Liver (tissue), 8 donors: ENCODE measurements at regions not wholly inside any gene's neighbourhood (a gene's known extent, or its start where the extent isn't known, plus 50 kb on each side); places are given as distances from the start of the nearest gene placed in this dataset.

Experiments
- DNase-seq: peaks from one replicate; pipeline ENCODE4 v3.0.0-alpha.2; 2017; ENCODE audit warnings: low spot score
- H3K27ac ChIP-seq, 2 donors: one replicate each; pipeline ENCODE4 v1.7.0; 2013; ENCODE audit warnings: inconsistent platforms in 2 of 2, low read length in 2 of 2, control low read depth in 1 of 2, low read depth in 1 of 2, mild to moderate bottlenecking in 1 of 2
- H3K27me3 ChIP-seq, 4 donors: one replicate each; pipeline versions ENCODE4 v1.6.1 to v1.7.0; 2013; ENCODE audit warnings: low read length in 3 of 4, inconsistent platforms in 1 of 4, mild to moderate bottlenecking in 1 of 4, moderate library complexity in 1 of 4; ENCODE audit not compliant: control insufficient read depth in 4 of 4, insufficient read depth in 4 of 4
- H3K36me3 ChIP-seq, 4 donors: one replicate each; pipeline versions ENCODE4 v1.6.1 to v1.7.0; 2013; ENCODE audit warnings: low read length in 3 of 4, mild to moderate bottlenecking in 3 of 4, low read depth in 1 of 4, moderate library complexity in 1 of 4; ENCODE audit not compliant: control insufficient read depth in 4 of 4, insufficient read depth in 3 of 4
- H3K4me1 ChIP-seq, 4 donors: one replicate each; pipeline versions ENCODE4 v1.6.1 to v1.7.0; 2013; ENCODE audit warnings: low read length in 3 of 4, mild to moderate bottlenecking in 3 of 4, moderate library complexity in 1 of 4; ENCODE audit not compliant: control insufficient read depth in 4 of 4, insufficient read depth in 4 of 4
- H3K4me3 ChIP-seq, 3 donors: one replicate each; pipeline versions ENCODE4 v1.6.1 to v1.7.0; 2013; ENCODE audit warnings: low read length in 3 of 3, control low read depth in 1 of 3, low read depth in 1 of 3, mild to moderate bottlenecking in 1 of 3
- H3K9ac ChIP-seq, 2 donors: one replicate each; pipeline ENCODE4 v1.7.0; 2013; ENCODE audit warnings: low read length in 2 of 2, mild to moderate bottlenecking in 2 of 2, moderate library complexity in 2 of 2, control low read depth in 1 of 2, low read depth in 1 of 2
- H3K9me3 ChIP-seq, 4 donors: one replicate each; pipeline versions ENCODE4 v1.6.1 to v1.7.0; 2013; ENCODE audit warnings: low read length in 3 of 4; ENCODE audit not compliant: control insufficient read depth in 4 of 4
- EGR1 ChIP-seq, 2 donors: IDR thresholded peaks; 2 replicates each; pipeline ENCODE4 v1.6.1; 2016 to 2018; ENCODE audit warnings: antibody characterized with exemption in 2 of 2, low read depth in 2 of 2
- FOXA1 ChIP-seq: IDR thresholded peaks from 2 replicates; pipeline ENCODE4 v1.6.1; 2016; ENCODE audit warnings: antibody characterized with exemption
- FOXA2 ChIP-seq: IDR thresholded peaks from 2 replicates; pipeline ENCODE4 v1.6.1; 2016; ENCODE audit warnings: antibody characterized with exemption
- GABPA ChIP-seq, 2 donors: IDR thresholded peaks in 1 of 2; conservative IDR thresholded peaks in 1 of 2; 2 replicates each; pipeline ENCODE4 v1.6.1; 2016; ENCODE audit warnings: antibody characterized with exemption in 2 of 2, mild to moderate bottlenecking in 1 of 2, moderate library complexity in 1 of 2
- HNF4A ChIP-seq, 2 donors: conservative IDR thresholded peaks; 2 replicates each; pipeline ENCODE4 v1.6.1; 2016; ENCODE audit warnings: antibody characterized with exemption in 2 of 2, mild to moderate bottlenecking in 2 of 2
- HNF4G ChIP-seq: IDR thresholded peaks from 2 replicates; pipeline ENCODE4 v1.6.1; 2016; ENCODE audit warnings: antibody characterized with exemption
- JUND ChIP-seq, 2 donors: IDR thresholded peaks; 2 replicates each; pipeline ENCODE4 v1.6.1; 2016; ENCODE audit warnings: antibody characterized with exemption in 2 of 2
- NR2F2 ChIP-seq: IDR thresholded peaks from 2 replicates; pipeline ENCODE4 v1.6.1; 2016; ENCODE audit warnings: antibody characterized with exemption
- RXRA ChIP-seq, 2 donors: IDR thresholded peaks; 2 replicates each; pipeline ENCODE4 v1.6.1; 2017 to 2018; ENCODE audit warnings: antibody characterized with exemption in 2 of 2, mild to moderate bottlenecking in 1 of 2
- TAF1 ChIP-seq: conservative IDR thresholded peaks from 2 replicates; pipeline ENCODE4 v1.6.1; 2016; ENCODE audit warnings: antibody characterized with exemption, mild to moderate bottlenecking
- WGBS: extraction: QIAGEN DNeasy Blood & Tissue Kit; methylation state at CpG from one replicate; pipeline ENCODE4 v1.1.7; 2013; 5-methylcytosine and 5-hydroxymethylcytosine counted together
- TF ChIP-seq, protein P1 (sequence below): IDR thresholded peaks from 2 replicates; pipeline ENCODE4 v1.6.1; 2016; ENCODE audit warnings: antibody characterized with exemption
- TF ChIP-seq, protein P2 (sequence below): IDR thresholded peaks from 2 replicates; pipeline ENCODE4 v1.6.1; 2016; ENCODE audit warnings: antibody characterized with exemption
- TF ChIP-seq, protein P3 (sequence below): fragments of 150-350 bp; IDR thresholded peaks from 2 replicates; pipeline ENCODE4 v1.5.1; 2017; ENCODE audit warnings: improper control_type of control experiment, low read depth, low read length; ENCODE audit not compliant: missing input control
- donor health status: healthy.
- donor health status: healthy.
- donor health status: healthy.
- donor health status: healthy.
- donor health status: healthy.

DNA sequence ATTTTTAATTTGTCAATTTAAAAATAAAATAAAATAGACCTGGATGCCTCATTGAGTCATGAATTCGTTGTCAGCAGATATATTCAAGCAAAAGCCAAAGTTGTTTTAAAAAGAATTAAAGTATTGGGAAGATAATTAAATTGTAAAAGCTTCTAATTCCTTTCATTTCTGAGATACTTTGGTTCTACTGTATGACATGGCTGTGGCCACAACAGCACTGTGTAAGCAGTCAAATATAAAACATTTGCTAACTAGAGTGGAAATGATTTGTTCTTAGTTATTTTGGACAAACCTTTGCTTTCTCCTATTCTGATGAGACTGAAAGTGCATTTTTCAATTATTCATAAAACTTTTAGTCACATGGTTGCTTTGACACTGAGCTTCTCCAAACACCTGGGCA, 143.6 kb upstream of the FAM13C start:
- Histone ChIP-seq H3K27ac (no peak overlapping the region), H3K4me1 (no peaks in the 10 kb centered on the region), H3K4me3 (no peak overlapping the region), H3K9me3 (no peaks in the 10 kb centered on the region), H3K36me3 (no peaks in the 10 kb centered on the region), H3K27me3 (no peaks in the 10 kb centered on the region), H3K9ac (no peak overlapping the region)
- DNase-seq: no peak
- TF ChIP-seq RXRA (IDR thresholded peaks at IDR 0.05): no peak
- no peak for TF ChIP-seq NR2F2
- TF ChIP-seq EGR1 (IDR thresholded peaks at IDR 0.05; ENCODE audit: low read depth in 2 of 2): no peak
- TF ChIP-seq, protein P1, sequence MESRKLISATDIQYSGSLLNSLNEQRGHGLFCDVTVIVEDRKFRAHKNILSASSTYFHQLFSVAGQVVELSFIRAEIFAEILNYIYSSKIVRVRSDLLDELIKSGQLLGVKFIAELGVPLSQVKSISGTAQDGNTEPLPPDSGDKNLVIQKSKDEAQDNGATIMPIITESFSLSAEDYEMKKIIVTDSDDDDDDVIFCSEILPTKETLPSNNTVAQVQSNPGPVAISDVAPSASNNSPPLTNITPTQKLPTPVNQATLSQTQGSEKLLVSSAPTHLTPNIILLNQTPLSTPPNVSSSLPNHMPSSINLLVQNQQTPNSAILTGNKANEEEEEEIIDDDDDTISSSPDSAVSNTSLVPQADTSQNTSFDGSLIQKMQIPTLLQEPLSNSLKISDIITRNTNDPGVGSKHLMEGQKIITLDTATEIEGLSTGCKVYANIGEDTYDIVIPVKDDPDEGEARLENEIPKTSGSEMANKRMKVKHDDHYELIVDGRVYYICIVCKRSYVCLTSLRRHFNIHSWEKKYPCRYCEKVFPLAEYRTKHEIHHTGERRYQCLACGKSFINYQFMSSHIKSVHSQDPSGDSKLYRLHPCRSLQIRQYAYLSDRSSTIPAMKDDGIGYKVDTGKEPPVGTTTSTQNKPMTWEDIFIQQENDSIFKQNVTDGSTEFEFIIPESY: no peak
- TF ChIP-seq, protein P2, sequence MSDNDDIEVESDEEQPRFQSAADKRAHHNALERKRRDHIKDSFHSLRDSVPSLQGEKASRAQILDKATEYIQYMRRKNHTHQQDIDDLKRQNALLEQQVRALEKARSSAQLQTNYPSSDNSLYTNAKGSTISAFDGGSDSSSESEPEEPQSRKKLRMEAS: no peak
- WGBS: 44% methylated on average over 1 of the region's 1 CpG

DNA sequence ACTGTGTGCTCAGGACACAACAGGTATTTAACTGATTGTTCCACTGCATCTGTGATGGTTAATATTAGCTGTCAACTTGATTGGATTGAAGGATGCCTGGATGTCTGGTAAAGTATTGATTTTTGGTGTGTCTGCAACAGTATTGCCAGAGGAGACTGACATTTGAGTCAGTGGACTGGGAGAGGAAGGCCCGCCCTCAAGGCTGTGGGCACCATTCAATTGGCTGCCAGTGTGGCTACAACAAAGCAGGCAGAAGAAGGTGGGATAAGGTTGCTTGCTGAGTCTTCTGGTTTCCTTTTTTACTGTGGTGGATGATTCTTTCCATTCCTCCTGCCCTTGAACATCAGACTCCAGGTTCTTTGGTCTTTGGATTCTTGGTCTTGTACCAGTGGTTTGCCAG, 137.1 kb upstream of the FAM13C start:
- Histone ChIP-seq H3K9me3 (peaks cover 0 to 11% (median 7%) of the 10 kb centered on the region in 4 donors), H3K27me3 (no peaks in the 10 kb centered on the region), H3K27ac (no peak overlapping the region), H3K9ac (no peak overlapping the region), H3K4me1 (no peaks in the 10 kb centered on the region), H3K4me3 (no peak overlapping the region), H3K36me3 (no peaks in the 10 kb centered on the region)
- DNase-seq: no peak
- 96% methylated on average over 1 of the region's 1 CpG for WGBS
- TF ChIP-seq, protein P3, sequence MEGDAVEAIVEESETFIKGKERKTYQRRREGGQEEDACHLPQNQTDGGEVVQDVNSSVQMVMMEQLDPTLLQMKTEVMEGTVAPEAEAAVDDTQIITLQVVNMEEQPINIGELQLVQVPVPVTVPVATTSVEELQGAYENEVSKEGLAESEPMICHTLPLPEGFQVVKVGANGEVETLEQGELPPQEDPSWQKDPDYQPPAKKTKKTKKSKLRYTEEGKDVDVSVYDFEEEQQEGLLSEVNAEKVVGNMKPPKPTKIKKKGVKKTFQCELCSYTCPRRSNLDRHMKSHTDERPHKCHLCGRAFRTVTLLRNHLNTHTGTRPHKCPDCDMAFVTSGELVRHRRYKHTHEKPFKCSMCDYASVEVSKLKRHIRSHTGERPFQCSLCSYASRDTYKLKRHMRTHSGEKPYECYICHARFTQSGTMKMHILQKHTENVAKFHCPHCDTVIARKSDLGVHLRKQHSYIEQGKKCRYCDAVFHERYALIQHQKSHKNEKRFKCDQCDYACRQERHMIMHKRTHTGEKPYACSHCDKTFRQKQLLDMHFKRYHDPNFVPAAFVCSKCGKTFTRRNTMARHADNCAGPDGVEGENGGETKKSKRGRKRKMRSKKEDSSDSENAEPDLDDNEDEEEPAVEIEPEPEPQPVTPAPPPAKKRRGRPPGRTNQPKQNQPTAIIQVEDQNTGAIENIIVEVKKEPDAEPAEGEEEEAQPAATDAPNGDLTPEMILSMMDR: no peak
- TF ChIP-seq TAF1: no peak
- TF ChIP-seq, protein P1: no peak
- TF ChIP-seq JUND (IDR thresholded peaks at IDR 0.05): no peak

DNA sequence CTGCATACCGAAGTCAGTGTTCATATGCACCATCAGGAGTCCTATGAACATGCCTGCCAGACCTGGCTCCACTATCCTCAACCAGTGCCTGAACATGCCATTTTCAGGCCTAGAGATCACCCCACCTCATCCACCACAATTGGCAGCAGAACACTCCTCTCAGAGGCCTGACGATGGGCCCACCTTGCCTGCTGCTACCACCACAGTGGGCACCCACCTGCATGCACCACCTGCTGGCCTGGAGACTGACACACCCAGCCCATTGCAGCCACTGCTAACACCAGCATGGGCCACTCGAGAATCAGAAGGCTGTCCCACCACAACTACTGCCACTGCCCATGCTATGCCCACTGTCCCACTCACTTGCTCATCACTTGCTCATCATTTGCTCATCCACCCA, 130.7 kb upstream of the FAM13C start:
- H3K9me3 ChIP-seq: peaks cover 0 to 11% (median 7%) of the 10 kb centered on the region in 4 donors
- H3K36me3 ChIP-seq: no peaks in the 10 kb centered on the region
- 87% methylated on average over 3 of the region's 3 CpGs for WGBS
- H3K27me3 ChIP-seq: no peaks in the 10 kb centered on the region
- DNase-seq: no peak
- no peak overlapping the region for H3K27ac ChIP-seq
- no peak overlapping the region for H3K9ac ChIP-seq
- no peak overlapping the region for H3K4me3 ChIP-seq
- no peaks in the 10 kb centered on the region for H3K4me1 ChIP-seq
- TF ChIP-seq FOXA1 (no peak), NR2F2 (no peak), RXRA (IDR thresholded peaks at IDR 0.05) (no peak), FOXA2 (no peak), HNF4A (conservative IDR thresholded peaks at IDR 0.05) (no peak), GABPA (IDR thresholded peaks at IDR 0.05 in 1 of 2, conservative IDR thresholded peaks at IDR 0.05 in 1 of 2) (no peak), HNF4G (no peak)
- TF ChIP-seq, protein P2: no peak
- TF ChIP-seq, protein P3: no peak
- TF ChIP-seq, protein P1: no peak
